Right forelimb (tissue), 1 donor: ENCODE measurements at regions not wholly inside any gene's neighbourhood (a gene's known extent, or its start where the extent isn't known, plus 50 kb on each side); places are given as distances from the start of the nearest gene placed in this dataset.
A peak's percentile ranks its signal among the peaks of the same experiment; 100 is the strongest.

Experiments
- DNase-seq: peaks from one replicate; pipeline ENCODE4 v3.0.0-alpha.2; 2018

DNA sequence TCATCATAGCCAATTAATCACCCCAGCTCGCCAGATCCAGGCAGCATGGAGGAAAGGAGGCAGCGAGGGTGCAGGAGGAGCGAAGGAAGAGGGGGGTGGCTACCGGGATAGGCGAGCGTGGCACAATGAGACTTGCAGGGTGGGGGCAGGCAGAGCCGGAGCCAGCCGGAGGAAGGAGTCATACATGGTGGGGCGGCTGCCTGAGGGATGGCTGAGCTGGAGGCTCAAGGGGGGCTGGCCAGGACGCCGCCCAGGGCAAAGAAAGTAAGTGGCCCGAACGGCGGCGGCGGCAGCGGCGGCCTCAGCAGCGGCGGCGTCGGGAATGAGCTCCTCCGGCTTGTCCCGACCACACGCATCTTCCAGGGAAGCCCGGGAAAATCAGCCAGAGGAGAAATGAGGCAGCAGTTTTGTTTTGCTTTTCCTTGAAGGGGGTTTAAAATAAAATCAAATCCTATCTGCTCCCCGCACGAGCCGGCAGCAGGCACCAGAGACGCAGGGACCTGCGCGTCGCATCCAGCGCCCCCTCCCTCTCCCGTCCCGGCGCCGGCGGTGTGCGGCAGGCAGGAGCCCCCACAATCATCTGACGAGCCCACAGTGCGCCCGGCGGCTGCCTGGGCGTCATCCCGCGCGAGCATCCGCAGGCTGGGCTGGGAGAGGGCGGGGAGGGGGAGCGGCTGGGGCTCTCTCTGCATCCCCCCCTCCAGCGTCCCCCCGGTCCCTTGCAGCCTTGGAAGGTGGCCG, 263.6 kb downstream of the CTTN start:
- peak; percentile 58 for DNase-seq

GRCh38 chr11:70662691-70663098, 264.4 kb downstream of the CTTN start:
- no peak for DNase-seq

GRCh38 chr11:70663815-70664214, 265.5 kb downstream of the CTTN start:
- no peak for DNase-seq

DNA sequence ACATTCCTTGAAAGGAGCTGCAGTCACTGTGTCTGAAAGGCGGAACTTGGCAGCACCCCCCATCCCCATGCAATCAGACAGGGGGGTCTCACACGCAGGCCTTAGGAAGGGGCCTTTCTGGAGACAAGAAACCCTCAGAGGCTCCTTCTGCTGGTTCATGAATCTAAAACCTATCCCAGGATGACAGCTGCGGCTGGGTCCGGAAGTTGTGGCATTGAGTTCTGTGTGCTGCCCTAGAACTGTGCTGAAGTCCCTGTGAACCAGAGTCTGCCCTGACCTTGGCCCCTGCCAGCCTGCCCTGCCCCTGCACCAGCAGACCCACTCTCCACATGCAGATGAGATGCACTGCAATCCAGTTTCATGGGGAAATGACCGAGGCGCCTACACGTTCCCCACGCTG, 268.0 kb downstream of the CTTN start:
- DNase-seq, result no peak

GRCh38 chr11:70667767-70668166, 269.4 kb downstream of the CTTN start:
- DNase-seq, result no peak

DNA sequence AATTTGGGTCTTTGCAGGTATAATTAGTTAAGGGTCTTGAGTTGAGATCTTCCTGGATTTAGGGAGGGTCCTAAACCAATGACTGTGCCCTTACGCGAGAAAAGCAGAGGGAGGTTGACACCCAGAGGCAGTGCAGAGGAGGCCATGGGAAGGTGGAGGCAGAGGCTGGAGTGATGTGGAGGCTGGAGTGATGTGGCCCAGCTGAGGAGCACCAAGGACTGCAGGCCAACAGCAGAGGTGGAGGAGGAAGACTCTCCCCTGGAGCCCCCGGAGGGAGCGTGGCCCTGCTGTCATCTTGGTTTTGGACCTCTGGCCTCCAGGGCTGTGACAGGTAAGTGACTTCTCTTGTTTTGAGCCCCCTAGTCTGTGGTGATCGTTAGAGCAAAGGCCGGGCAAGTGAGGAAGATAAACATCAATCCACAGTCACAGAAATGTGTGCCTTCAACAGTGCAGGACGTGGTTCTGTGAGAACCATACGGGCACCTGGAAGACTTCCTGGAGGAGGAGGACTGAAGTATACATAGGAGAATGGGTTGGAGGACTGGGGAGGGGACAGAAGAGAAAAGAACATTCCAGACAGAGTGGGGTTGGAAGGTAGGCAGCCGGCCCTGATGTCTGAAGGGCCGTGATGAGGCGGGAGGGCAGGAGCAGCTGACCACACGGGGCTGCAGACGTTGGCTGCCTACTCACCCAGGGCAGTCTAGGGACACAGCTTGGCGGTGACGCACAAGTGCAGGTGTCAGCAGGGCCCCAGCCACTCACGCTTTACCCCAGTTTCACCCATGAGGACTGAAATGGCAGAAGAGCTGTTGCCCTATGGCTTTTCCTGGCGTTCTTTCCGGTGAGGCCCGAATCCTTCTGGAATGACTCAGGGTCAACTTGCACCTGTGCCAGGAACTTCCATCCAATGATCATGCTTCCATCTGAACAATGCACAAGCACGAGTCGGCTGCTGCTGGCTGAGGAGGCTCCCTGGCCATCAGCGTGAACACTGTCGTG, 270.2 kb downstream of the CTTN start:
- no peak for DNase-seq

DNA sequence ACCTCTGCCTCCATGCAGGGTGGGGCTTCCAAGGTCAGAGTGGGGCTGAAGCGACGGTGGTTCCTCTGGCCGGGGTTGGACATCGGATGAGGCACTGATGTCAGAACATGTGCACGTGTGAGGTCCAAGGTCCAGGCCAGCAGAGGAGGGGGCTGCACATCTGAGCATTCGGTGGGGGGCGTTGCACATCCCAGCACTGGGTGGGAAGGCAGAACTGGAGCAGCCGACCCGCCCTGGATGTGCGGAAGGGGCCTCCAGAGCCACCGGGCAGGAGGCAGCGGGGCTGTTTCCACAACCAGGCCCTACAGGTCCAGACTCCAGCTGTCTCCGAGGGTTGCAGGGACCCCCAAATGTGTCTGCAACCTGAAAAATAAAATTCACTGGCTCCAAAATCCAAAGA, 271.0 kb downstream of the CTTN start:
- DNase-seq, result no peak

- DNase-seq, result no peak
These were observed 271.7 kb downstream of the CTTN start for GRCh38 chr11:70669871-70670675.

GRCh38 chr11:70670676-70671034, 272.3 kb downstream of the CTTN start:
- no peak for DNase-seq

DNA sequence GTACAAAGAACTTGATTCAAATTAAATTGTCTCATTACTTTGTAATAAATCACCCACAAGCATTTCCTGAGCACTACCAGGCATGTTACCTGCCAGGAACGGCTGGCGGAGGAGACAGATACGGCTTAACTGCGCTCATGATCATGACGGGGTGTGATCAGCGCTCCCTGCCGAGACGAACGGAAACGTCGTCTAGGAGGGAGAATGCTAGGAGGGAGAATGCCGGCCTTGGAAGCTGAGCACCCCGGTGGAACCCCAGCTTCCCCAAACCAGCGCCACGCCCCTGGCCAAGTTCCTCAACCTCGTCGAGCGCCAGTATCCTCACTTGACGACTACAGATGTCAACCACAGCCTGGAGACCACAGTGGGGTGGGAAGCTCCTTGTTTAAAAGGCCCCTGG, 272.8 kb downstream of the CTTN start:
- no peak for DNase-seq

- DNase-seq, result no peak
These were observed 273.3 kb downstream of the CTTN start for GRCh38 chr11:70671611-70672010.

DNA sequence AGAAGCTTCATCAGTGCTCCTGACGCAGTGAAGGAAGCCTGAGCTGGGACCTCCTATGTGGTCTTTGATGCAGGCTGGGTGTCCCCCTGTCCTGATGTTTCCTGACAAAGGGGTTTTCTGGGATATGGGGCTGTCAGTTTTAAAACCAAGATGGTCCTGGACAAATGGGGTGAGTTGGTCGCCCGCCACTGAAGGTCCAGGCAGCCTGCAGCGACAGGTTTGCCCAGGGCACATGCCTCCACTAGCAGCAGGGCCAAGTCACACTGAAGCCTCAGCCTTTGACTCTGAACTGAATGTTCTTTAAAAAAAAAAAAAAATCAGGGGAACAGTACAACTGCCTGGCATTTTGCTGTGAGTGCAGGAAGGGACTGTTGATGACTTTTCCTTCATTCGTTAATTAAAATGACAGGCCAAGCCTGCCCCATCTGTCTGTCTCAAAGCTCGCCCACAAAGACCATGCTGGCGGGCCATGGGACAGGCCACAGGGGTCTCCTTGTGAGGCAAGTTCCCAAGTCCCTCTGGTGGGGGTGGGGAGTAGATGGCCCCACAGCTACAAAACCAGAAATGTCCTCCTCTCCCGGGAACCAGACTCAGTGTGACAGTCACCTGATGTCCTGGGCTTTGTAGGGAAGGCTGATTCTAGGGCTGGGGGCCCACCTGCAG, 274.8 kb downstream of the CTTN start:
- no peak for DNase-seq

DNA sequence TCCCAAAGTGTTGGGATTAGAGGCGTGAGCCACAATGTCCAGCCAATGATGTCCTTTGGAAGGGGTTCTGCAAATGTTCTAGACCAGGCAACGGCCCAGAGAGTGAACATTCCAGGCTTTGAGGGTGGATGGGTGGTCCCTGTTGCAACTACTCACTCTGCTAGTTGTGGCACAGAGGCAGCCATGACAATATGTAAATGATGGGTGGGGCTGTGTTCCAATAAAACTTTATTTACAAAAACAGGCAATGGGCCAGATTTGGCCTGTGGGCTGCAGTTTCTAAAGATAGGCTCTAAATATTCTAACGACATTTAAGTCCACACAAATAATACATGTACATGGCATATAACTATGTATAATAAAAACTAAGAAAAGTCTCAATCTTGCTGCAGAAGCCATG, 276.3 kb downstream of the CTTN start:
- no peak for DNase-seq

- DNase-seq, result no peak
These were observed 277.5 kb downstream of the CTTN start for GRCh38 chr11:70675697-70676374.

GRCh38 chr11:70677232-70677916, 279.0 kb downstream of the CTTN start:
- DNase-seq, result no peak

DNA sequence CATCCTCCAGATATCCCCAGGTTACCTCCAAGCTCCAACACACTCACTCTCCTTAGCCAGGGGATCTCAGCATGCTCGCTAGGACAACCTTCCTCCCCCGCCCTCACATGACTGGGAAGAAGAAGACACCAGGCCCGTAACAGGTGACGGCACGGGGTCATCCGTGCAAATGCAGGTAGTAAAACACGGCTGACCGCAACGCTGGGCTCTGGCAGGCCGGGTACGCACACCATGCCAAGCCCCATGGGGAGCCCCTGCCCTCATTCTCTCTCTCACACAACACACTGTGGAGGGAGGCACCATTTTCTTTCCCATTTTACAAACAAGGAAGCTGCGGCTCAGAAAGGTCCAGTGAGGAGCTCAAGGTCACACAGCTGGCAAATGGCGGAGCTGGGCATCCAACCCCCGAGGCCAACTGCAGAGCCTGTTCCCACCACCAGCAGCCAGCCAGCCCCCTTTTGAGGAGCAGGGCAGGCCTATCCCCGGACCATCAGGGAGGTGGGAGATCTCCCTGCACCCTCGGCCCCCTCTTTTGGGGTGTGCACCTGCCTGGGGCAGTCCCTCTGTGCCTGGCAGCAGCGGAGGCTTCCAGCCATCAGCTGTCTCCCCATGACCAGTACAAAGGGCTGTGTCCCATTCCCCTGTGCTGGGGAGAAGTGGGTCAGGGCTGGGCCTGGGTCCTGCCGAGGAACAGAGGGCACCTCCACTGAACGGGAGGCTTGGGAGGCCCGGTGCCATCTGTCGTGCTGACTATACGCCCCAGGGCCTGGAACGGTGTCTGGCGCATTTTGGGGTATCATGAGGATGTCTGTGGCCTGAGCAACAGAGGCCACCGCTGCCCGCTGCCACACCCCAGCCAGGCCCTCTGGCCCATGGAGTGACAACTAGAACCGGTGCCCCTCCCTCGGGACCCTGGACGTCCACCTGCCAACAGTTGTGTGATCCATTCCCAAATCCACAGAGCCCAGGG, 280.9 kb downstream of the CTTN start:
- no peak for DNase-seq

DNA sequence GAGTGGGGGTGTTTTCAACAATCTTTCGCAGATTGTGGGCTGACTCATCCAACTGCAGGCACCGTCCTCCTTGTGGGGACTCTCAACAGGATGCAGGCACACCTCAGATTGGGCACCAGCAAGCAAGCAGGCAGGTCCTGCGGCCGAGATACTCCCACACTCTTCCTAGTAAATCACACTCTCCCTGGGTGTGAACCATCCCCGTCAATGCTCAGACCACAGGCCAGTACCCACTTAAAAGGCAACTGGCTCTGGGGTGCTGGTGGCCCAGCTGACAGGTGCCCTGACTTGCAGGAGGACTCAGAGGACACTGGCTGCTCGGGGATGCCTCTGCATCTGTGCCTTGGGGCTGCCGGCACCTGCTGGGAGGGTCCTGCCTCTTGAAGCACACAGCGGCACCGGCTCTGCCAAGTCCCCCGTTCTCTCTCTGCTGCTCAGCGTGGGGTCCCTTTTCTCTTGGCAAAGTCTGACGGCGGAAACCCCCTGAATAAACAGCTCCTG, 282.5 kb downstream of the CTTN start:
- DNase-seq, result no peak

DNA sequence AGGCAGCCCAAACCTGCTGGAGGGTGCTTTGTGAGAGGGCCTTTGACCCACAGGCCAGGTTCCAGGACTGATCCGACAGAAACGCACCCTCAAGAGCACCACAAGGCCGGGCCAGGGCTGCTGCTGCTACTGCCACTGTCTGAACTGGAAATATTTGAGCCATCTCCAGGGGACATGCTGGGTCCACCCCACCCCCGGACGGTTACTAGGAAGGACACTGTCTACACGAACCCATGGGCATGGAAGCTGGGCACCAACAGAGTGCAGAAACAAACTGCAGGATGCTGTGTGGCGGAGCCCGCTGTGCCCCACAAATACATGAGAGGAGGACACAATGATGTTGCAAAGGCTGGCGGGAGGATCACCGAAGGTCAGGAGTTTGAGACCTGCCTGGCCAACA, 283.7 kb downstream of the CTTN start:
- DNase-seq, result no peak

- no peak for DNase-seq
These were observed 284.4 kb downstream of the CTTN start for GRCh38 chr11:70682760-70683159.

DNA sequence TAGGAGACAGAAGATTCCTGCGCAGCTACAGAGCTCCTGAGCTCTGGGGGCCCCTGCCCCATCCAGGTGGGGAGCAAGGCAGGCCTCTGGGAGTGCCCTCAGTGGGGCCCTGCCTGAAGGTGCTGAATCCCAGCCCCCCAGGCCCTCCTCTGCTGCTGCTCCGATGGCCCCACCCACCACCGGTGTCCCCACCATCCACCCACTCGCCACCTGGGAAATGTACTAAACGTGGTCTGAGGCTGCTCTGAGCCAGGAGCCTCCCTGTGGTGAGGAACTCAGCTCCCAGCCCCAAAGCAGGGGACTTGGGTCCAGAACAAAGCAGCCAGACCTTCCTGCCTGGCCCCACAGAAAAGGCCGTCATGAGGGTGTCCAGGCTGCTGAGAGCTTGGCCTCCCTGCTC, 289.4 kb downstream of the CTTN start:
- no peak for DNase-seq
